NCI-H1048 (cell line): ENCODE measurements at regions not wholly inside any gene's neighbourhood (a gene's known extent, or its start where the extent isn't known, plus 50 kb on each side); places are given as distances from the start of the nearest gene placed in this dataset.
"Not testable (repeated sequence)": the region's sequence is repeated elsewhere in the genome, so short reads cannot be mapped to it uniquely, and the experiment has no call there.

ENCODE experiments used
- DNase-seq: peaks from one replicate; lab custom pipeline; 2025; lab: John Stamatoyannopoulos, UW

DNA sequence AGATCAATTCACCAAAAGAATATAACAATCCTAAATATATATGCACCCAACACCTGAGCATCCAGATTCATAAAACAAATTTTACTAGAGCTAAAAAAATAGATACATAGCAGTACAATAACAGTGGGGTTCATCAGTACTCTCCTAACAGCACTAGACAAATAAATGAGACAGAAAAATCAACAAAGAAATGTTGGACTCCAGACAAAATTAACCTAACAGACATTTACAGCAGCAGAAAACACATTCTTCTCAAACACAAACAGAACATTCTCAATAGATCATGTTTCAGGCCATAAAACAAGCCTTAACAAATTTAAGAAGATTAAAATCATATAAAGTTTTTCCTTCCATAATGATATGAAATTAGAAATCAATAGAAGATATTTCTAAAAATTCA, 124.8 kb upstream of the NECTIN3 start:
- no peak for DNase-seq

DNA sequence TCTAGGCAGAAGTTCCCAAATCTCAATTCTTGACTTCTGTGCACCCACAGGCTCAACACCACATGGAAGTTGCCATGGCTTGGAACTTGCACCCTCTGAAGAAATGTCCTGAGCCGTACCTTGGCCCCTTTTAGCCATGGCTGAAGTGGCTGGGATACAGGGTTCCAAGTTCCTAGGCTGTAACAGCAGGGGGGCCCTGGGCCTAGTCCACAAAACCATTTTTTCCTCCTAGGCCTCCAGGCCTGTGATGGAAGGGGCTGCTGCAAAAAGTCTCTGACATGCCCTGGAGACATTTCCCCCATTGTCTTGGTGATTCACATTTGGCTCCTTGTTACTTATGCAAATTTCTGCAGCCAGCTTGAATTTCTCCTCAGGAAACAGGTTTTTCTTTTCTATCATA, 122.4 kb upstream of the NECTIN3 start:
- not testable (repeated sequence) for DNase-seq

DNA sequence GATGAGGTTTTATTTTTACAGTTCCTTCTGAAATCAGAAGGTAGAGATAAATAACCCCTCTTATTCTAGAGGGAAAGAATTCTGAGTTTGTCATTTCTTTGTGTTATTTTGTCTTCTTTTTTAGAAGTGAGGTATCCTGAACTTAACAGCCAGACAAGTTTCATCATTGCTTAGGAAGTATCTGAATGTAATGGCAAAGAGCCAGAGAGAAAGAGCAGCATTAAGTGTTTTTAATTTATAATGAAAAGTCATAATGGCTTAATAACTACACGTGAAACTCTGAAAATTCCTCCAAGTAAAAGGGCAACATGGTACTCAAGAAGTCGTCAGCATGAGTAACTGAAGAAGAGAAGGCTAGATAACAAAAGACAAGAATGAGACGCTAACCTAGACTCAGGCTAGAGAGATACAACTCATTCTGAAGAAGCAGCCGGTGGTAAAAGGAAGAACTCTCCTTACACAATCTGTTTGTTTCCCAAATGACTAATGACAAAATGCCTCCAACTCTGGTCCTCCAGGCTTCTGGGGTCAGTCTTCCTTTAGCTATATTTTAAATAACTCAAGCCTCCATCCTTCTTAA, 116.2 kb upstream of the NECTIN3 start:
- DNase-seq = no peak

DNA sequence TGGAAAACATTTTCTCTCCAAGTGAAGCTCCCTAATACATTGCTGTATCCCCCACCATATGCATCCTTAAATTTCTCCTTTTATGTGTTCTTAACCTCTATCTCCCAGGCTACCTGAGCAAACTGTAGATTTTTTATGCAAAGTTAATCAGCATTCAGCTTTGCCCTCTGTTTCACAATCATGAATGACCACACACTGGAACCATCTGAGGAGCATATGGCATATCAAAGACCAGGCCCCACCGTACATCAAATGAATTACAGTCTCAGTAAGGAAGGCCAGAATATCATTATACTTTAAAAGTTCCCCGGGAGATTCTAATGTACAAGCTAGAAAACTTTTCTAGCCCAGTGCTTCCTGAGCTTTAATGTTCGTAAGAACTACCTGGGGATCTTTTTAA, 115.5 kb upstream of the NECTIN3 start:
- DNase-seq = no peak

DNA sequence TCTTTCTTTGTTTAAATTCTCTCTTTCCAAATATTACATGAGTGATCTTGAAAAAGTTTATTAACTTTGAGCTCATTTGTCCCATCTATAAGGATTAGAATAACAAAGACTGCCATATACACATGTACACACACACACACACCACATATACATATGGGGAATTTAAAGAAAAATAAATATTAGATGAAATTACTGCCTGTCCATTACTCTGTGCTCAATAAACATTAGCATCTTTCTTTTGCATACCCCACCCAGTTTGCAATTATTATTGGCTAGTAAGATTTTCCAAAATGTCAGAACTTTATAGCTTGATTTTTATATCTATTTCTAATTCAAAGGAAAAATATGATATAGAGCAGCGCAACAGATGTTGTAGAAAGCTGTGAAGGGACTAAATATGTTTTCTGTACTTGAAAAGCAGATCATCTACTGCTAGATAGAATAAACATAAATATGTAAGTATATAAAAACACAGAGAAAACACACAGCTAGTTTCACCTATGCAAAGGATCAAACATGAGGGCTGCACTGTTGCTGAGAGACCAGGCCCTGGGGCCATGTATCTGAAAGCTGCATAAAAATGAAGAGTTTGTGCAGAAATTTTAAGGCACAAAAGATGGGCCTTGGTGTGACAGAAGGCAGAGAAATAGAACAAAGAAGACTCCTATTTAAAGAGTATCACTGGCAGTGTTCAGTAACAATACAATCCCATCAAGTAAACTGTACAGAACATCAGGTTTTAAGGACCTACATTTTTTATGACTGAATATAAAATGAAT, 114.2 kb upstream of the NECTIN3 start:
- DNase-seq = no peak

DNA sequence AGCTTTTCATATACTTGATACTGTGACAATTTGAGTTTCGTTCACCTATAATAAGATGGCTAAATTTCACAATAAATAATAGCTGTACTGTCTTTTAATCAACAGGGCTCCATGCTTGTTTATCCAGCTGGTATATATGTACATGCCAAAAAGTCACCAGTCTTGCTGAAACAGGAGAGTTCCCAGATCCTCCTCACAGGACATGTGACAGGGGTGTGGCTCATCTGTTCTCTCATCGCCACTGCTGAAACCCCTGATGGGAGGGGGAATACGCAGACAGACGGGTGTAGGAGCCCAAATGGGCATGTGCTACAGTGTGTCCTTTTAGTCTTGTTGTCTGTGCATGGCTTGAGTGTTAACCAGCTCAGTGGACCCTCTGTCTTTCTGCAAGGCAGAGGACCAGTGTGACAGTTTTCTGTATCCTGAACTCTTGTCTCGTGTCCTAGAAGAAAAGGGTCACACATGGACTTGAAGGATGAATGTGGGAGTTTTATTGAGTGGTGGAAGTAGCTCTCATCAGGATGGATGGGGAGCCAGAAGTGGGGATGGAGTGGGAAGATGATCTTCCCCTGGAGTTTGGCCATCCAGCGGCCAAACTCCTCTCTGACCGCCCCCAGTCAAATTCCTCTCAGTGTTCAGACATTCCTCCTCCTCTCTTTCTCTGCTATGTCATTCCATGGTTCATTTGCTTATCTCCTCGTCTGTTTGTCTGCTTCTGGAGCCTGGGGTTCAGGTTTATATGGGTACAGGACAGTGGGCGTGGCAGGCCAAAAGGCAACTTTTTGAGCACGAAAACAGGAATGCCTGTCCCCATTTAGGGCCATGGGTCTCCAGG, 113.1 kb upstream of the NECTIN3 start:
- DNase-seq = no peak

DNA sequence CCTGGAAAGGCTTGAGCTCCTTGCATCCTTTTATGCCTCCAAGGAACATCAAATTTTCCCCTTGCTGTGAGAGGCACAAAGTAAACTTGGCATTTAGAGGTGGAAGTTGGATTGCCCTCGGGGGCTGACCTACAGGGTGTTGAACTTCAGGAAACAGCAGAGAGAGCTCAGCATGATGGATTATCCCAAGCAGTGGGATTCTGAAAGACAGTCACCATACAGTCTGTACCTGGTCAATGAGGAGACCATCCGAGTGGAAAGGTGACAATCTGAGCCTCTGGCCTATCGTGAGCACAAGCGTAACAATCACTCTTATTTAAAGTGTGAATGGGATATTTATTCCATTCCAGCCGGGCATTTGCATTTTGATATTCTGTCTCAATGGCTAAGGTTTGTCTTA, 105.6 kb upstream of the NECTIN3 start:
- no peak for DNase-seq

DNA sequence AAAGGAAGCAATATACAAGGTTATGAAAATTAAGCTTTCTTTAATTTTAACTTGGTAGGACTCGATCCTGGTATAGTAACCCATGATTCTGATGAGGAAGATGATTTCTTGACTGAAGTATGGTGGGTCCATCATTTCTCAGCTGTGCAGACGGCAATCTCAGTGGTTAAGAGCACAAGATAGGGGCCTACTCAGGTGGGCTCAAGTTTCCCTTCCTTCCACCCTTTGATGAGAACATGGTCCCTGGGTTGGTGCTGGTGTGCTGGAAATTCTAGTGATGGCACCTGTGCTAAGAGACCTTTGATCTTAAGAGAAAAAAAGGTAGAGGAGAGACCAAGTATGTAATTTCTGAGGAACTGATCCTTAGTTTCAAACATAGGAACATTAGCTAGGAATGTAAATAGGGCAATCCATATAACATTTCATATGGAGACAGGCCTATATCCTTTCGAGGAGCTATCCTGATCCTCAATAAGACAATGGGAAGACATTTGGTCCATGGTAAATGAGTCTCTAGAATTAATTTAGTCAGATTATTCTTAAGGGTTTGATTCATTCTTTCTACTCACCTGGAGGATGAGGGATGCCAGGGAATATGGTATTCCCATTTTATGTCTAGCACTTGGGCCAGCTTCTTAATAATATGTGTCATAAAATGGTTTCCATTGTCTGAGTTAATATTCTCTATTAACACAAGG, 104.5 kb upstream of the NECTIN3 start:
- DNase-seq = no peak

DNA sequence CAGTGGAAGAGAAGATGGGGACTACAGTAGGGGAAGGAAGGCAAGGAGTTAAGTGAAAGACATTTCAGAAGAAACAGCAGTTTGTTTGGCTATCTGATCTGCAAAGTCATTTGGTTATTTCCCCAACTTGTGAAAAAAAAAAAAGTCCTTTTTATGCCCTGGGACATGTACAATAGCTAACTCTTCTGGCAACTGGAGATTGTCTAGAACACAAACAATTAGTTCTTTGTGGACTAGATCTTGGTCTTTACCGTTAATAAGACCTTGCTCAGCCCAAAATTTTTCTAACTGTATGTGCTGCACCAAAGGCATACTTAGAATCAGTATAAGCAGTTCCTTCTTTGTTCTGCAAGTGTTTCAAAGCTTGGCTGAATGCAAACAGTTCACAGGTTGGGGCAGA, 103.5 kb upstream of the NECTIN3 start:
- DNase-seq = no peak

DNA sequence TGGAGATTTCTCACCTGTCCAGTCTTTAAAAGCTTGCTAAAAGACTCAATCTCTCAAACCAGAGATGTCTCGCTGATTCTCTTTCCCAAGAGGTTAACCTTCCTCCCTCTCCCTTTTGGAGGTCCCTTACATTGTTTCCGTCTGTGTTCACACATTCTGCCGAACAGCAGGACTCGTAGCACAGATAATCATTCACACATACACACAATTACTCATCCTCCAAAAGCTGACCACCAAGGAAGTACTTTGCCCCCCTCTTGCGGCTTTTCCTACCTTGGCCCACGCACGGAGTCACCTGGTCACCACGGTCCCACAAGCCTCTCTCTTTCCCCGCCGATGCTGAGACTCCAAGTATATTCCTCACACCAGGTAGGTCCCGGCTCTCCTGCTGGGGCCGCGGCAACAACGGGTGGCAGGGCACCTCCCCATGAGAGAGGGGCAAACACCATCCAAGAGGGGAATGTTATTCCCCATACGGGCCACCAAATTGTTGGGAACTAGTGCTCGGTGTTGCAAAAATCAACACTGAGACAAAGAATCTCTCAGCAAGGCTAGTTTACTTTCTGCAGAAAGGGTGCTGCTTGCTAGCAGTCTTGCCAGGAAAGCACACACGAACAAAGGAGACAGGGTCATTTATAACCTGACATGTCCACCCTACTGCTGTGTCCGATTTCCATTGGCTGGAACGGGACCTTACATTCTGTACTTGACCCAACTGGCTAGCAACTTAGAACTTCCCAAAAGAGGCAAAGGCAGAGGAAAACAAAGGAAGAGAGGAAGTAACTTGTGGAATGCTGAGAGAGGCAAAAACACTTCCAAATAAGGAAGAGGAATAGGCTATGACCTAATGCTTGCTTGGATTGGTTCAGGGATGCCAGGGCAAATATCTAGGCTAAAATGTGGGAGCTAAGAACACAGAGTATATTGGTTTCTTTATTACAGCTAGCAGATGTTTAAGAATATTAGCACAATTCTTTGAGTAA, 102.1 kb upstream of the NECTIN3 start:
- no peak for DNase-seq

DNA sequence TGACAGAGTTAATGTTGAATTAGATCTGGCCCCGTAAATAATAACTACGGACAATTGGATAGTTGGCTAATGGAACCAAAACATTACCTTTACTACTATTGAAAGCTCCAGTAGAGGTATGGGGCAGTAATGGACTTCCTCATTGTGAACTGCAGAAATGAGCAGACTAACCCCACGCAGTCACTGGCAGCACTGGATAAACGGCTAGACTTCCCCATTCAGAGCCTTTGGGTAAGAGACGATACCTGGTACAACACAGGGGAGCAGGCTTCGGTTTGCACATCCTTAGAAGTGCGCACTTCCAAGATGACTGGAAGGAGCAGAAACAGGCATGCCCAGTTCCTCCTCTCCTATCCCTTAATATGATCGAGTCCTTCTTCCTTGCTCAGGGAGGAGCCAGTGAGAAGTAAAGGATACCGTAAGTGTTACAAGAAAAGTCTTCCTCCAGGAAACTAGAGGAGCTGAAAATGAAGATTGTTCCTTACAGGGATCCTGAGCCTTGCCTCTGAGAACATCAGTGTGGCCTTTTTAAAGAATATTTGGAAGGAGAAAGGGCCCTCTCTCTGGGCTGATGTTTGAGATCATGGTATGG, 100.5 kb upstream of the NECTIN3 start:
- no peak for DNase-seq

DNA sequence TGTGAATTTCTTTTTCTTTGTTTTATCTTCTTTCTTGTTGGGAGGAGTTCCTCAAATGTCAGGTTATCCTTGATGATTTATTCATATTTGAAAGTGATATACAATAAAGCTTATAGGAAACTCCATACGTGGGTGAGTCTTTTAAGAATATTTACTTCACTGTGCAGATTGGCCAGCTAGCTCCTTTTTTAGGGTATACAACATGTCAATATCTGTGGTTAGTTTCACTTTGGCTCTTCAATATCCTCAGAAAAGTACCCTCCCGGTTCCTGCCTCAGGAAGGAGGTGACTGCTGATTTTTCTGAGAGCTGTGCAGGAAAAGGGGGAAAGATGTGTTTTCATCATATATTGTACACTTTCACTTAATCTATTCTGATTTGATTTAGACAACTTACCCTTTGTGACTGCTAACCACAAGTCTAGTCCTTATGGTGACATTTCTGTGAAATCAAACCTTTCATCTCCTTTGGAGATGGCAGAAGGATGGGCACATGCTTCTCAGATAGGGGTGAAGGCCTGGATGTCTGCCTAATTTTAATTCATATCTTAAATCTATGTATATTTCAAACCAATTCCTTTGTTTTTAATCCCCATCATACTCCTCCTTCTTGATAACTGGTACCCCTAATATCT, 98.2 kb upstream of the NECTIN3 start:
- DNase-seq = no peak

DNA sequence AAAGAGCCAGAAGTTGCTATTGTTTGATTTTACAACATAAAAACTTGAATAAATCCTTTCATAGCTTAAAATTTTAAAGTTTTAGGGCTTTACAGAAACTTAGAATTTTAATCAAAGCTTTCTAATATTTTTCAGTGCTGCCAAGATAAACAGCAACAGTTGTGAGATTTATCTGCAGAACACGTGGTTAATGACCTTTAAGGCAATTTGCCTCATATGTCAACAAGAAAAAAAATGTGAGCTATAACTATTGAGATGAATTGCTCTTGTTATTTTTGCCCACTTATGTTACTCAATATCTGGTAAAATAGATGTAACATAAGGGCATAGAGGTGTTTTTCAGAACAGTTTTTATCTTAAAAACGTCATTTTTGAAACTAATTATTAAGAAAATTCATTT, 96.7 kb upstream of the NECTIN3 start:
- DNase-seq = no peak

DNA sequence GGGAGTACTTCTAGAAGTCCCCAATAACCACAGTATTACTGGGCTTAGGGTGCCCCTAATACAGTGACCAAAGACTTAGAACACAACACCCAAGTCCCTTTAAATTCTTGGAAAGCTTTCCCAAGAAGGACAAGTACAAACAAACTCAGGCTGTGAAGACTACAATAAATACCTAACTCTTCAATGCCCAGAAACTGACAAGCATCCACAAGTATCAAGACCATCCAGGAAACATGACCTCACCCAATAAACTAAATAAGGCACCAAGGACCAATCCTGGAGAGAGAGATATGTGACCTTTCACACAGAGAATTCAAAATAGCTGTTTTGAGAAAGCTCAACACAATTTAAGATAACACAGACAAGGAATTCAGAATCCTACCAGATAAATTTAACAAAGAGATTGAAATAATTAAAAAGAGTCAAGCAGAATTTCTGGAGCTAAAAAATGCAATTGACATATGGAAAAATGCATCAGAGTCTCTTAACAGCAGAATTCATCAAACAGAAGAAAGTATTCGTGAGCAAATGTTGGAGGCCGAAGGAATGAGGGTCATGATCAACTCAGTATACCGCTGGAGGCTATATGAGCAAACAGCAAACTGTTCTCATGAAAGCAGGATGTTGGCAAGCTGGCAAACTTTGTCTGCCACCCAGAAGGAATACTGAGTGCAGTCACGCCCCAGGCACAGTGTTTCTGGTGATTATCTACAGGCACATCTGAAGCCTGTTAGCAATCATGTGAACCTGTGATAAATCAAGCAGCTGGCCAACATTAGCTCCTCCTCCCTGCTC, 87.0 kb upstream of the NECTIN3 start:
- no peak for DNase-seq

DNA sequence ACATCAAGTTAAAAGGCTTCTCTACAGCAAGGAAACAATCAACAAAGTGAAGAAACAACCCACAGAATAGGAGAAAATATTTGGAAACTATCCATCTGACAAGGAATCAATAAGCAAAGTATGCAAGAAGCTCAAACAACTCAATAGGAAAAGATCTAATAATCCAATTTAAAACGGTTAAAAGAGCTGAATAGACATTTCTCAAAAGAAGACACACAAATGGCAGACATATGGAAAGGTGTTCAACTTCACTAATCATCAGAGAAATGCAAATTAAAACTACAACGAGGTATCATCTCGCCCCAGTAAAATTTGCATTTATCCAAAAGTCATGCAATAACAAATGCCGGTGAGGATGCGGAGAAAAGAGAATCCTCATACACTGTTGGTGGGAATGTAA, 82.2 kb upstream of the NECTIN3 start:
- DNase-seq = no peak

DNA sequence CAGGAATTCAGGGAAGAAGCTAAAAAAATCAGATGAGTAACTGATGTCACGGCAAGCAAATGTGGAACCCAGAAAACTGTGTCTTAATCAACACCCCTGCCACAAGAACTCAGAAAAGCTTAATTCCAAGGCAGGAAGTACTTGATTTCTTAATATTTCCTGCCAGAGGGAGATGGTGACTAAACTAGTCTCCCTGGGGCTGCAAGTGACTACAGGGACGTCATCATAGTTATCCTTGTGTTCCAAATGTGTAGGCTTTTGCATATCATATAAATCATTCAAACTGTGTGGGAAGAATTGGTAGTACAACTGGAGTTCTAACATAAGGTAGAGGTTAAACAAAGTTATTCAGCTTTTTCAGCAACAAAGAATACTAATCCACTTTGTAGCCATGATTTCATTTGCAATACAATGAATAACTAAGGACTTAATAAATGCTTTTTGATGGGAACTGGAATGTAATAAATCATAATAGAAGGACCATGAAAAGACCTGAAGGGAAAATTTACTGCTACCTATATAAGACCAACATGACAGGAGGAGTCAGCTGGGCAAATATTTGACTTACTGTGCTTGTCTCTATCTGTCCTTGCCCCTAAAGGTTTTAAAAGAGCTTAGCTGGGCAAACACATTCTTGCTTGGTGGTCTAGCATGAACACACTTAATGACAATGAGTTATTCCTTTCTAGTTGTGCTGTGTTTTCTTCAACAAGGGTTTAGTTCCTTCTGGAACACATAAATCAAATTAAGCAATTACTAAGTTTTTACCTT, 76.0 kb upstream of the NECTIN3 start:
- DNase-seq = no peak

DNA sequence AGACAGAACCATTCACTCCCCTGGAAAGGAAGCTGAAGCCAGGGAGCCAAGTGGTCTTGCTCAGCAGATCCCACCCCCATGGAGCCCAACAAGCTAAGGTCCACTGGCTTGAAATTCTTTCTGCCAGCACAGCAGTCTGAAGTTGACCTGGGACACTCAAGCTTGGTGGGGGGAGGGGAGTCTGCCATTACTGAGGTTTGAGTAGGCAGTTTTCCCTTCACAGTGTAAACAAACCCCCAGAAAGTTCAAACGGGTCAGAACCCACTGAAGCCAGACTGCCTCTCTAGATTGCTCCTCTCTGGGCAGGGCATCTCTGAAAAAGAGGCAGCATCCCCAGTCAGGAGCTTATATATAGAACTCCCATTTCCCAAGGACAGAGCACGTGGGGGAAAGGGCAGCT, 72.8 kb upstream of the NECTIN3 start:
- DNase-seq = not testable (repeated sequence)

DNA sequence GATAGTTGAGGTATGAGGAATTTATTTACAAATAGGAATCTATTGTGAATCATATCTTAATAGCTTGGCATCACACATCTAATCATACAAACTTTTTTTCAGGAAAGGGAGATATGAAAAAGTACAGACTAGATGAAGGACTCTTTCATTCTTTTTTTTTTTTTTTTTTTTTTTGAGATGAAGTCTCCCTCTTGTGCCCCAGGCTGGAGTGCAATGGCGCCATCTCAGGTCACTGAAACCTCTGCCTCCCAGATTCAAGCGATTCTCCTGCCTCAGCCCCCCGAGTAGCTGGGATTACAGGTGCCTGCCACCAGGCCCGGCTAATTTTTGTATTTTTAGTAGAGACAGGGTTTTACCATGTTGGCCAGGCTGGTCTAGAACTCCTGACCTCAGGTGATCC, 65.1 kb upstream of the NECTIN3 start:
- not testable (repeated sequence) for DNase-seq
